ENCODE measurements at regions not wholly inside any gene's neighbourhood (a gene's known extent, or its start where the extent isn't known, plus 50 kb on each side); places are given as distances from the start of the nearest gene placed in this dataset.

DNA sequence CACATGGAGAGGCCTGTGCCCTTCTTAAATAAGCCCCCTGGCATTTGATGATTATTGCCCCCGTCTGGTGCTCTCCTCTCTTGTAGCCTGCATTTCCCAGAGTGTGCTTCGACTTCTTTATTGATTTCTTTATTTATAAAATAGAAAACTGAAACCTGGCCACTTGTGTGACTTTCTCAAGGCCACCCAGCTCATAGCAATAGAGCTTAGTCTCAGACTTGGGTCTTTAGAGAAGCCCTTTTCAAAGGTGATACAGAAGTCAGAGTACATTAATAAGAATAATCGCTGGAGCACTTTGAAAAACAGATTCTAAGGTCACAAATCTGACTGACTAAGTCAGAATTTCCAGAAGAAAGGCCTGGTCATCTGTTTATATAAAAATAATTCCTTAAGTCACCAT lies 86.6 kb downstream of the NOC3L start:
- no peak for TF ChIP-seq EZH2phosphoT487 (IDR thresholded peaks at IDR 0.05; ENCODE audit: insufficient read depth, low read depth)
- TF ChIP-seq EZH2 (IDR thresholded peaks at IDR 0.05; ENCODE audit: insufficient read depth, poor library complexity, severe bottlenecking) = no peak

Data from GM23248 (cell line).